NCI-H774 (cell line): ENCODE measurements at regions not wholly inside any gene's neighbourhood (a gene's known extent, or its start where the extent isn't known, plus 50 kb on each side); places are given as distances from the start of the nearest gene placed in this dataset.

Experiments
- DNase-seq: peaks from one replicate; lab custom pipeline; 2025; lab: John Stamatoyannopoulos, UW

DNA sequence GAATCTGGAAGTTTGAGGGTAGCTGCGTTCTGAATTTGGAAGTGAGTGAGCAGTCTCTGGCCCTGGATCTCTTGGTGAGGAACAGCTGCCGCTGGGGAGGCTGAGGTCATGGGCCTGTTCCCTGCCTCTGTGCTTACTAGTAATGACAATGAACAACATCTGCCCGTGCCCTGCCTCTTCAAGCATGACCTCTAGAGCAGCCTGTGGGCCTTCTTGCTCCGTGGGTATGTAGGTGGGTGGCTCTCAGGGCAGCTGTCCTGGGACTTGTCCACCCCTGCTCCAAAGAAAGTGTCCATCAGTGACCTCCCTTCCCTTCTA, 186.2 kb downstream of the CXCL12 start:
- no peak for DNase-seq

DNA sequence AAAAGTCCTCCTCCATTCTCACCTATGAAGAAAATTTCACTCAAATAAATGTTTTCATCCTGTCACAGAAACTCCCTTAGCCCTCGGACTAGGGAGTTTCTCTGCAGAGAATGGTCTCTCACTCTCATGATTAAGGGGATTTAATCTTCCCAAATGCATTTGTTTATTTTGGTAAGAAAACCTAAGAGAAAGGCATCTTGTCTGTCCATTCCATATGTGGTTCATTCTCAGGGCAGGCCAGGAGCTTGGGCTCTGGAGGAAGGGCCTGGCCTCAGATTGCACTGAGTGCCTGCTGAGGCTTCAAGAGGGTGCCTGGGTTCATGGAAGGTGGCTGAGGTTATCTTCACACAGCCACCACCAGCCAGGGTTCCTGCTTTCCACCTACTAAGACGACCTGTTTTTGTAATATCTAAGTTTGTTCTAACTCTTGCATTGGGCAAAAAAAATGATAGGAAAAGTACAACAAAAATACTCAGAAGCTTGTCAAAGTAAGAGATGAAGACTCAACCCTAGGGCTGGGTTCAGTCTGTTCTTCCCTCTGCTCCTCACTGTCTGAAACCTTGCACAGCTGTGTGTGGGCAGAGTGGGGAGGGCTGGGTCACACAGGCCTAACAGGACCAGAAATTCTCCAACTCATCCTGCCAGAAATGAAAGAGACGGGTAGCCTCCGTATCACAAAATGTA, 186.7 kb downstream of the CXCL12 start:
- DNase-seq: no peak

DNA sequence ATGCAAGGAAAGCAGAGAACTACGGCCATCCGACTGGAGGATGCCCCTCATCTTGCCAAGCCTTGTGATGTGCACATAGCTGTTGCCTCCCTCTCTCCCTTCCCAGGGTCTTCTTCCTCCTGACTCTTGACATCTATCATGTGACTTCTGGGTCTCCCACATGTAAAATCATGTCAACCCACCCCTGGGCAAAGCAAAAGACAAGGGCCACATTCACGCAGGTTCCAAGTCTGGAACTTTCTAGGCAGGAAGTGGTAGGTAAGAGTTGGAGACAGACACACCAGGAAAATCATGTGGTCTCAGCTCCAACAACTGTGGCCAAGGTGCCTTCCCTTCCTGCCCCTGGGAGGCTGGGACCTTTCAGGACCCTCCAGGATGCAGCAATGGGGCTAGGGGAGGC, 187.3 kb downstream of the CXCL12 start:
- no peak for DNase-seq

DNA sequence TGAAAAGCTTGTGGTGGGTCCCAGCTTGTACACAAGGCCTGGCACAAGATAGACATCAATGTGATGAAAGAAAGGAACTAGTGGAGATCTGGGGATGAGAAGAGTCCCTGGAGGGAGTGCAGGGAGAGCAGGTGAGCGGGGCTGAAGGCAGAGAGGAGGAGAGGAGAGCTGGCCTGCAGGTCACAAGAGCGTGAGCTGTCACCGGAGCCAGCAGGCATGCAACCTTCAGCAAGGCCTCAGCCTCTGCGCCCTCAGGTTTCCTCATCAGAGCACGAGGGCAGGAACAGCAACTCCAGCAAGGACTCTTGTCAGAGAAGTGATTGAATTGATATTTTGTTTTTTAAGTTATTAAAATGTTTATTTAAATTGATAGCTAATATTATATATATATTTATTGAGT, 188.6 kb downstream of the CXCL12 start:
- DNase-seq: no peak

DNA sequence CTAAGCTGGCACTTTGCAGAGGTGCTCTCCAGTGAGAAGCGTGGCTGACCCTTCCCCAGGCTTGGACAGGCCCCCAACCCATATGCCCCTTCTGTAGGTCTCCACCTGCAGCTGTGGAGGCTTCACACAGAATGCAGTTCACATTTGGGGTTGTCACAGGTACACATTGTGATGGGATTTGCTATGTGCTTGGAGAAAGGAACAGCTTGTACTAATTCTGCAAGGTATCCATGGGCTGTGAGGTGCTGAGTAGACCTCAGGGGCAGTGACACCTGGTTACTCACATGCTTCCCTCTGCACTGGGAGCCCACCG, 188.9 kb downstream of the CXCL12 start:
- DNase-seq: no peak

DNA sequence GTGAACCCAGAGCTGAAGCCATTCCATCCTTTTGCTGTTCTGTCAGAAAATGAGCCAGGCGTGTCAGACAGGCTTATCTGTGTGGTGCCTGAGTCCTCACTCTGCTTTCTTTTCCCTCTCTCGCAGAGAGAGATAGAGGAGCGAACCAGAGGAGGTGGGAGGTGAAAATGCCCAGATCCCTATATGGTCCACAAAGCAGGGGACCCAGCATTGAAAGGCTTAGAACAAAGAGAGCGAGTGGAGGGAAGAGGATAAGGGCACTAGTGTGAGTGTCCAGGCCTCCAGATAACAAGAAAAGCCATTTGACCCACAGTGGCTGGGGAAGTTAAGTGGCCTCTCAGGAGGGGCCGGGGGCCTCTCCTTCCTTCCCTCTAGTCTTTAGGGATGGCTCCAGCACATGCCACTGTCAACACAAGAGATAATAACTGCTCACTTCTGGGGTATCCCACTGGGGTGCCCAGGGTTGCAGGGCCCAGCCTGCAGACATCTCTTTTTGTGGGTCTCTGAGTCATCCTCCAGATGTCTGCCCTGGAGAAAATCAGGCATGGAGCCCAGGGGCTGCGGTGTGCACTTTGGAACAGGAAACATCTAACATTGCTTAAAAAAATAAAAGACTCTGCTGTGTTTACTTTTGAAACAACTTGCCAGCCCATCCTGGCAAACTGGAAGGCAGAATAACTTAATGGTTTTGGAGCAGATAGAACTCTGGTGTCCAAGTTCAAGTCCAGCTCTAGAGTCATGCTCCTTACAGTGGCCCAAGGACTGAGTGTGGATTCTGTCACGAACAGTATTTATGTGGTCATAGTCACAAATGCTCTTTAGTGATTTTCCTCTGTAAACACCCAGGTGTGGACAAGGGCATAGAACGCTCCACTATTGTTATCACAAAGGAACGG, 189.5 kb downstream of the CXCL12 start:
- DNase-seq: no peak

DNA sequence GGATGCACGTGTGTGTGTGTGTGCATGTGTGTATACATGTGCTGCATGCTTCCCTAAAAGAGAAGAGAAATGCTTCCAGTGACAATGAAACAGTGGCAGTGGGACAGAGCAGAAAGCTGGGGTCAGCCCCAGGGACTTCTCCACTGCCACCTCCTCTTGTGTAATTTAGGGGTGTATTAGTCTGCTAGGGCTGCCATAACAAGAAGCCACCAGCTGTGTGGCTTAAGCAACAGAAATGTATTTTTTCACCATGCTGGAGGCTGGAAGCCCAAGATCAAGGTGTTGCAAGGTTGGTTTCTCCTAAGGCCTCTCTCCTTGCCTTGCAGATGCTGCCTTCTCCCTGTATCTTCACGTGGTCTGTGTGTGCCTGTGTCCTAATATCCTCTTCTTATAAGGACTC, 190.5 kb downstream of the CXCL12 start:
- DNase-seq: no peak

DNA sequence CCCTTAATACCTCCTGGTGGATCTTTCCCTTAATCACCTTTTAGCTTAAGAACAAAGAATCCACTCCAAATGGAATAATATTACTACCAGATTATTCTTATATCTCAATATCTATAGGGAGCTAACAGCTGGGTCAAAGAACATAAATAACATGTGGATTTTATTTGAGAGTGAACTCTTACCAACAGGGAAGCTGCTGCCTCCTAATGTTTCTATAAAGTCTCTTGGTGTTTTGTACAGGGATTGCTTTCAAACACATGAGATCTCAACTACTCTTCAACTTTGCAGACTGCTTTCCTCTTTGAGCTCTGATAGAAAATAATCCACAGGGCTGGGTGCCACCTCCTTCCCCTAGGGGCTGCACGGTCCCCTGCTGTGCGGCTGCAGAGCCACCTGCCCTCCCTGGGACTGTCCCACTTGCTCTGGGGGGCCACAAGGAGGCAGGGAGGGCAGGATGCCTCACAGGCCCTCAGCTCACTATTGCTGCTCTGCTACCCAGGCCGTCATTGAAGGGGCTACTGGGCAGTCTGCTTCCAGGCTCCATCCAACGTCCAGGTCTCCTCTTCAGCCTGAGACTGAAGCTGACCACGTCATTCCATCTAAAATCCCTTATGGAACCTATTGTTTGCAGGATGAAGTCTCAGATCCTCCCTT, 191.2 kb downstream of the CXCL12 start:
- no peak for DNase-seq

DNA sequence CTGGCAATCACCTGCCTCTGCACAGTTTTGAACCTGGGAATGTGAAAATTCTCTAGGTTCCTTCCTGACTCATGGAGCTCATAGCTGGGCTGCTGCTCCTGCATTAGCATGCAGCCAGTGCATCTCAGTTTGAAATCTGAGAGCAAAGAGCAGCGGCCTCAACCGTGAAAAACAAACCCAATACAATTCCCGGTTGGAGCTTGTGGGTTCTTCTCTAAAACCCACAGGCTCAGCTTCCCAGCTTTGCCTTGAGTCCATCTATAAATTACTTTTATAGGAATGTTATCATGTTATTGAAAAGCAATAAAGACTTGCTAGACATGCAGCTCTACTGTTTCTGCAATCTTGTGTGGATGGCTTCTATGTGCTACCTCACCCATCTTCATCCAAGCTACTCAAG, 191.7 kb downstream of the CXCL12 start:
- DNase-seq: no peak

DNA sequence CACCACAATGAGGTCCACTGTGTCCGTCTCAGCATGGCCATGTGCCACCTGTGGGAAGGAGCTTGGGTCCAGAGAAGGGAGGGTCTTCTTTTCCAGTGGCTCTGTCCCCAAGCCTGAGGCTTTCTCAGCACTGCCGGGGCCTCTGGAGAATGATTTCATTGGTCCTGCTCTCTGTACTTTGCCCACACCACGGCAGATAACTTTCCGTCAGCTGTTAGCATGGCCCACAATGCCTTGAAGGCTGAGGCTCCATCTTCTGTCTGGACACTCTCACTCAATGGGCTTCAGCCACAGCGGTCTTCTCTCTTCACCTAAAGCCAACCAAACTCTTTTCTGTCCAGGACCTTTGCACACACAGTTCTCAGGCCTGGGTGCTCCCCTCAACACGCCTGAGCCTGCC, 192.5 kb downstream of the CXCL12 start:
- no peak for DNase-seq

DNA sequence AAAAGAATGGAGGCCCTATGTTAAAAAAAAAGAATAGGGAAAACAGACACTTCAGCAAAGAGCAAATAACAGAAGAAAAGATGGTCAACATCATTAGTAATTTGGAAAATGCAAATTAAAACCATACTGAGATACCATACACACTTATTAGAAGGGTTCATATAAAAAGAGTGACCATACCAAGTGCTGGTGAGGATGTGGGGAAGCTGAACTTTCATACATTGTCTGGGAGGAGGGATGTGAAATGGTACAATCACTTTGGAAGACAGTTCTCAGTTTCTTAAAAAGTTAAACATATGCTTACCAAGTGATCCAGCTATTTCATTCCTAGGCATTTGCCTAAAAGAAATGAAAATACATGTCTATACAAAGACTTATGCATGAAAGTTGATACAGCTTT, 194.4 kb downstream of the CXCL12 start:
- no peak for DNase-seq

DNA sequence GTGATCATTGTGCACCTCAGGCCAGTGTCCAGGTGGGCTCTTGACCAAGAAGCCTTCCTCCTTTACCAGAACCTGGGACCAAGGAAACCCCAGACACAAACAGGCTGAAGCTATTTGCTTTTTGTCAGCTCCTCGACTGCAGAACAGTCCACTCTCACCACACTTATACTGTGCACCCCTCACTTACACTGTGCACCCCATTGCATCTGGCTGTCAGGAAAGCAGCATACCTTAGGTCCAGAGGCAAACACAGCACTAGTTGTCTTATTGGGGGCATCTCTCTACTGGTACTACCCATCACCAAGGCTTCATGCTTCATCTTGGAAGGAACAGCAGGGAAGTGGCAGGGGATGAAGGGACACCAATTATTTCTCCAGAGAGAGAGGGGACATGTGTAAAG, 198.1 kb downstream of the CXCL12 start:
- DNase-seq: no peak

DNA sequence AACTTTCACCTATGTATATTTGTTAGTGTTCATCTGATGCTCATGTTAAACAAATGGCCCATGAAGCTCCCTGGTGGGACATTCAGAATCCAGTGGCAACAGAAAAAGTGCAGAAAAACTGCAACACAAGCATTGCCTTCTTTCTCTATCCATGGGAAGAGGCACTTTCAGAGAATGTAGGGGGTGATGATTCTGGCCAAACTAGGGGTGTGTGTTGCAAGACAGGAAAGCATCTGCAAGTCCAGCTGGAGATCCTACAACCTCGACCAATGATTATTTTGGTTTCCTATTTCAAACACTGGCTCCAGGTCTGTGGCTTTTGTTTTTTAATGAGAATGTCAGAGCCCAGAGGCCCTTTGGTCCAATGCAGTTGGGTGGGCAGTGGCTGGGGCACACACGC, 198.7 kb downstream of the CXCL12 start:
- no peak for DNase-seq

DNA sequence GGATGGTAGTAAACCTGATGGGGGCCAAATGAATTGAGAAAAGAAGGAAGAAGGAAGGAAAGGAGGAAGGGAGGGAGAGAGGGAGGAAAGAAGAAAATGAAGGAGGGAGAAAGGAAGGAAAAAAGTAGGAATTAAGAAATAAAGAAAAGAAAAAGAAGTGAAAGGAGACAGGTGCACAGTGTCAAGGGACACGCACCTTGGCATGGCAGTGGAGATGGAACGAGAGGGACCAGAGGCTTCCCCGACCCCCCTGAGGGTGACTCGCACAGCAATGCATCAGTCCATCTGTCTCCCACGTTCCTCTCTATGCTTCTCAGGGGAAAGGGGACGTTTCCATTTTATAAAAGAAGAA, 199.6 kb downstream of the CXCL12 start:
- no peak for DNase-seq

DNA sequence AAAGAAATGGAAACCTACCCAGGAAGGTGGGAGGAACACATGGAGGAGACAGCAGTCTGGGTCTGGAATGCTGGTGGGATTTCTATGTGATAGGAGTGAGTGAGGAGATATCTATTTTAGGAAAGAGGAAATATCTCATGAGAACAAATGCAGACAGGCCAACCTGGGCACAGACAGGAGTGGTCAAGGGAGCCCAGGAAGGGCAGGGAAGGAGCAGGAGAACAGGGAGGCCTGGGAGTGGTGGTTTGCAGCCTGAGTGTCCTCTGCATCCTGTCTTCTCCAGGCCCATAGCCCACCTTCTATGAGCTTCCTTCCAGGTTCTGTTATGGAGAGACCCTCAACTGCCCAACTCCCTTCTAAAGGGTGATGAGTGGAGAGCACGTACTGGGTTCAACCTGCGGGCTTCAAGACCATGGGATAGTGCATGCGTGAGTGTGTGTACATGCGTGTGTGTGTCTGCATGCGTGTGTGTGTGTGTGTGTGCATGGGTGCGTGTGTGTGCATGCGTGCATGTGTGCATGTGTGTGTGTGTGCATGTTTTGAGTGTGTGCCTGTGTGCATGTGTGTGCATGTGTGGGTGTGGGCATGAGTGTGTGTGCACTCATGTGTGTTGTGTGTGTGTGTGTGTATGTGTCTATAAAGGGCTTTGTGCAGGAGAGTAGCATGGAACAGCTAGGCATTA, 200.1 kb downstream of the CXCL12 start:
- DNase-seq: no peak

DNA sequence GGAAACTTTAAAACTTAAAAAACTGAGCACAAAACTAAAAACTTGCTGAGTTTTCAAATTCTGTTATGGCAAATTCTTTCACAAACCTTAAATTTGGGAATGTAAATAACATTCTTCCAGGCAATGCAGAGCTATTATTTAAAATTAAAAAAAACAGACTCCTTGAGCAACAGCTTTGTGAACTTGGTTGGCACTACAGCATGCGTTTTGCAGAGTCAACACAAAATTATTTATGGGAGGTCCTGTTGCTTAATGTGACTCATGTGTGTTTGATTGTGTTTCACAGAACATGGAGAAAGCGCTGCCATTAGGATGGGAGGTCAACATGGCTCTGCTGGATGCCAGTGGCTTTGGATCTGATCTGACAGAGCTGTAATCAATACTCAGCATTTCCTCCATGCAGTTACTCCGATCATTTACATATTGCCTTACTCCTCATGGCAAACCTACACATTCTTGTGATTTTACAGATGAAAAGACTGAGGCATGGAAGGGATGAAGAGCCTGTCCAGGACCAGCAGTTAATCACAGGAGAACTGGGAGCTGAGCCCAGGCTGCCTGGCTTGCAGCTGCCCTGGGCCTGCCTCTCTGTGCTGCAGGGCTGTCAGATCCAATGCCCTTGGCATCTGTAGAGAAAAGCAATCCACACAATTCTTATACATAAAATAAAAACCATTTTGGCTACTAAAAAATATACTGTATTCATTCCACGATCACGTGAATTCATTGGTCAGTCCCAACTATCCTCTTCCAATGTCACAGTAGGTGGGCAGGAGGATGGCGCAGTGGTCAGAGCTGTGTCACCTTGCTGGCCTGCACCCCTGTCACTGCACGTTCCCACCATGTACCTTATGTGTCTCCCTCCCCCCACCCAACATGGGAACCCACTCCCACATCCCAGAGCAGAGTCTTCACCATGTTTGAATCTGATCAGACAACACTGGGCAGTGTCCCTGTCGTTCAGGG, 200.9 kb downstream of the CXCL12 start:
- no peak for DNase-seq

DNA sequence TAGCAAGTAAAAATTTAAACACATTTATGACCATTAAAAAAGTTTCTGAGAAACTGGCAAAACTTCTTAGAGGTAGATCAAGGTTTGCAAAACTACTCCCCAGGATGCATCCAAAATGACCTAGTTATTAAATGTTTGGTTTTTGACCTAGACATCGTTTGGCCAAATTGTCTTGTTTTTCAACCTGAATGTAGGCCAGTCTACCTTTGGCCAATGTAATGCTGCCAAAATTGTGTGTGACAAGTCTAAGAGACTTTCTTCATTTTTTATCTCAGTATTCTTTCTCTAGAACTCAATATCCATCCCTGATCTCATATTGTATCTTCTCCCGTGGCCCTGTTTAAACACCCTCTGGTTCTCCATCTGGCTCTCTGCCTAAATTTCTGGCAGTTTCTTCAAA, 202.0 kb downstream of the CXCL12 start:
- no peak for DNase-seq

DNA sequence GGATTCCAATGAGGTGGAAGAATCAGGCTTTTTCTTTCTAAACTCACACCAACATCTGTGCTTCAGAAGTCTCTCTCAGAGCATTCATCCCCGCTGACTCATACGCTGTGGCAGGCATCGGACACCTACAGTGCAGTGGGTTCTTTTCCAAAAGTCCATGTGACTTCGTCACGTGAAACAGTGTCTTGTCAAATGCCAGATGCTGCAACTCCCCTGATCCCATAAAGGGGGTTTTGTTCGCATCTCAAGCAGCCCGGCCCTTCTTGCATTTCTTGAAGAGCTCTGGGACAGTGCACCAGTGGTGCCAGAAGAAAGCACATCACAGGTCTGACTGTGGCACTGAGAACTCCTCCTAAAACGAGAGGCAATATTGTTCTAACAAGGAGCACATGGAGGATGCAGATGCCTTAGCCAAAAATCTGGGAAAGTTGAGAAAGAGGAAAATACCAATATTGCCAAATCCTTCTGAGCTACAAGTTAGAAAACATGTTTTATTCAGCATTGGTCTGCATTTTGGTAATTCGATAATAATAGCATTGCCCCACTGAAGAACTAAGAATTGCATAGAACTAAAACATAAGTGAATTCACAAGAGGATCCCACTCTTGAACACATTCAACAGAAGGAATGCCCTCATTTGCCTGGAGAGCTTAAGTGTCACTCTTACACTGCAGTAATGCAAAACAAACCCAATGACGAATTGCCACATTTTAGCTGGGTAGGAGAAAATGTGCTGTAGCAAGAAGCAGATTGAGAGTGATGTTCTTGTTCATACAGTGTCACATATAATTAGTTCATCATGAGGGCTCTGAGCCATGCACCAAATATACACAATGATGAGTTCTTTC, 204.4 kb downstream of the CXCL12 start:
- no peak for DNase-seq

DNA sequence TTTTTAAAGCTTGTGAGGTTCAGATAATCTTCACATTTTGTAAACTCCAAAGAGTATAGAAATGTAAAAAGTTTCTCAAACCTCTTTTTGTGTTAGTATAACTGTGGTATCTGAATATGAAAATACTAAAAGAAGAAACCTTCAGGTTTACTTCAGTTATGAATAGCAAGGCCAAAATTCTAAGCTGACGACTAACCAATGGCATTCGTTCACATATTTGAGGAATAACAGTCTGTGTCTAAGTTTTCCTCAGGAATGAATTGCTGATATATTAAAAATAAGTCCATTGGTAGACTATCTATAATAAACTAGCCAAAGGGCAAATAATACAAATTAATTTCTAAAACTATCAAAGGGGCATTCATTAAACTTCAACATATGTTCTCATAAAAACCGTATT, 206.0 kb downstream of the CXCL12 start:
- DNase-seq: no peak

DNA sequence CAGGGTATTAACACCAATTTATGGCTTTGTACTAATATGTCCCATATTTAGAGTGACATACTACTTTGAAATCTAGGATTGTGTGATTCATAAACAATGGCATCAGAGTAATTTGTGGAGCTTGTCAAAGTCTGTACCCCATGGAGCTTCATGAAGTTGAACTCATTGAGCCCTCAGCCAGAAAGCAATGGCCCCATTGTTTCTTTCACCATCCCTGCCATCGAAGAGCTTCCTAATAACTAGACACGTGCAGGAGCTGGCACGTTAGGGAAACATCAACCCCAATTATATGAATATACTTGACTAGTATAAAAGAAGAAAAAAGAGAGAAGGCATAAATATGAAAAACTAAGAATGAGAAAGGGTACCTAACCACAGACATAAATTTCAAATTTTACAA, 206.6 kb downstream of the CXCL12 start:
- DNase-seq: no peak

DNA sequence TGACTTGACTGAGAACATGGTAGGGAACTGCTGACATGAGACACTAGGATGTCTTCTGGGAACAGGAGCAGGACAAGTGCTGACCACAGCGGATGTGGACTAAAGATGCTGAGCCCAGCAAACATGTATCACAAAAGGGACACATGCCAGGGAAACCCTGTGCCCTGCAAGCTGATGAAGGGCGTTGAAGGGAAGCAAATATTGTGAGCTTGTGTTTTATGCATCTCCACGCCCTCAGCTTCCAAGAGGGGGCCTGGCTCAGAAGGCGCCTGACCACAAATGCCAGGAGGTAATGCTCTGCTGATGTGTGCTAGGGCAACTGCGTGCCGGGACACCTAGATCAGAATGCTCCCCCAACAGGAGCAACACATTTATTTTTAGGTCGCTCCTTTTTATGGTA, 207.3 kb downstream of the CXCL12 start:
- no peak for DNase-seq
